ENCODE measurements at regions not wholly inside any gene's neighbourhood (a gene's known extent, or its start where the extent isn't known, plus 50 kb on each side); places are given as distances from the start of the nearest gene placed in this dataset.

- TF ChIP-seq CTCF (conservative IDR thresholded peaks at IDR 0.05; ENCODE audit: low read depth, low read length), result no peak
- TF ChIP-seq POLR2A (IDR thresholded peaks at IDR 0.05; ENCODE audit: low read depth, low read length), result no peak
- no peak for TF ChIP-seq RAD21 (IDR thresholded peaks at IDR 0.05; ENCODE audit: low read length)
- no peak for TF ChIP-seq CHD1 (IDR thresholded peaks at IDR 0.05; ENCODE audit: low read depth, low read length)
- TF ChIP-seq, protein P1, sequence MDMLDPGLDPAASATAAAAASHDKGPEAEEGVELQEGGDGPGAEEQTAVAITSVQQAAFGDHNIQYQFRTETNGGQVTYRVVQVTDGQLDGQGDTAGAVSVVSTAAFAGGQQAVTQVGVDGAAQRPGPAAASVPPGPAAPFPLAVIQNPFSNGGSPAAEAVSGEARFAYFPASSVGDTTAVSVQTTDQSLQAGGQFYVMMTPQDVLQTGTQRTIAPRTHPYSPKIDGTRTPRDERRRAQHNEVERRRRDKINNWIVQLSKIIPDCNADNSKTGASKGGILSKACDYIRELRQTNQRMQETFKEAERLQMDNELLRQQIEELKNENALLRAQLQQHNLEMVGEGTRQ (IDR thresholded peaks at IDR 0.05; ENCODE audit: low read depth, low read length), result no peak
- TF ChIP-seq BHLHE40 (IDR thresholded peaks at IDR 0.05; ENCODE audit: low read depth, low read length), result no peak
- no peak for TF ChIP-seq MAFK (IDR thresholded peaks at IDR 0.05; ENCODE audit: low read depth, low read length)
- no peak for TF ChIP-seq RFX5 (IDR thresholded peaks at IDR 0.05; ENCODE audit: low read depth, low read length)
- no peak for TF ChIP-seq NFE2L2 (IDR thresholded peaks at IDR 0.05; ENCODE audit: low read depth, low read length)
- TF ChIP-seq, protein P2, sequence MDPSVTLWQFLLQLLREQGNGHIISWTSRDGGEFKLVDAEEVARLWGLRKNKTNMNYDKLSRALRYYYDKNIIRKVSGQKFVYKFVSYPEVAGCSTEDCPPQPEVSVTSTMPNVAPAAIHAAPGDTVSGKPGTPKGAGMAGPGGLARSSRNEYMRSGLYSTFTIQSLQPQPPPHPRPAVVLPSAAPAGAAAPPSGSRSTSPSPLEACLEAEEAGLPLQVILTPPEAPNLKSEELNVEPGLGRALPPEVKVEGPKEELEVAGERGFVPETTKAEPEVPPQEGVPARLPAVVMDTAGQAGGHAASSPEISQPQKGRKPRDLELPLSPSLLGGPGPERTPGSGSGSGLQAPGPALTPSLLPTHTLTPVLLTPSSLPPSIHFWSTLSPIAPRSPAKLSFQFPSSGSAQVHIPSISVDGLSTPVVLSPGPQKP (IDR thresholded peaks at IDR 0.05; ENCODE audit: borderline replicate concordance, low read depth, low read length), result no peak
- no peak for TF ChIP-seq CEBPB (IDR thresholded peaks at IDR 0.05; ENCODE audit: low read depth, low read length)
- TF ChIP-seq SMC3 (IDR thresholded peaks at IDR 0.05; ENCODE audit: low read depth, low read length), result no peak
Observed at GRCh38 chr16:13766334-13766733, 153.6 kb upstream of the ERCC4 start.

Measured in IMR-90 (cell line).